ENCODE measurements at regions not wholly inside any gene's neighbourhood (a gene's known extent, or its start where the extent isn't known, plus 50 kb on each side); places are given as distances from the start of the nearest gene placed in this dataset.
"Not testable (repeated sequence)": the region's sequence is repeated elsewhere in the genome, so short reads cannot be mapped to it uniquely, and the experiment has no call there.

DNA sequence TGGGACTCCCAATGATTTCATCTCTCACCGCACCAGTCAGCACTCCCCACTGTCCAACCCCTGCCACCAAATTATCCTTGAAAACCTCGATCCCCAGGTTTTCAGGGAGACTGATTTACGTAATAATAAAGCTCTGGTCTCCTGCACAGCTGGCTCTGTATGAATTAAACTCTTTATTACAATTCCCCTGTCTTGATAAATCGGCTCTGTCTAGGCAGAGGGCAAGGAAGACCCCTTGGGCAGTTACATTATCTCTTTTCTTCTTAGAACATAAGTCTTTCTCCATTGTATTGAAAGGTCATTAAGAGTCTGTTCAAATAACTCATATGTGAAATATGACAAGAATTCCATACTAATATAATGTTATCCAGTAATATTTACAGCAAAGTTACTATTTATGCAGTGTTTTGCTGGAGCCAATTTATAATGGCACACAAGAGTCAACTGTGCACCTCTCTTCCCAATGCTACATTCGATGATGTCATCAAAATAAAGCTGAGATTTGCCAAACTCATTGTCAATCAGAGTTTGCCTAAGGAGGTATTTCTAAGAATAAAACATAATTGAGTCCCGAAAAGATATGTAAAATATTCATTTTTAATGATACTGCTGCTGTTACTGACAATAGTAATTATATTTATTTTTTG, 1297.2 kb upstream of the LRRTM3 start:
- in situ Hi-C loops (cut with MboI; ENCODE audit: low sequenced_read_pairs), result no loop called here

- in situ Hi-C loops (cut with MboI; ENCODE audit: low sequenced_read_pairs), result no loop called here
These were observed 1265.8 kb upstream of the LRRTM3 start for GRCh38 chr10:65660006-65660405.

- in situ Hi-C loops (cut with MboI; ENCODE audit: low sequenced_read_pairs), result no loop called here
These were observed 1255.7 kb upstream of the LRRTM3 start for GRCh38 chr10:65670087-65670486.

DNA sequence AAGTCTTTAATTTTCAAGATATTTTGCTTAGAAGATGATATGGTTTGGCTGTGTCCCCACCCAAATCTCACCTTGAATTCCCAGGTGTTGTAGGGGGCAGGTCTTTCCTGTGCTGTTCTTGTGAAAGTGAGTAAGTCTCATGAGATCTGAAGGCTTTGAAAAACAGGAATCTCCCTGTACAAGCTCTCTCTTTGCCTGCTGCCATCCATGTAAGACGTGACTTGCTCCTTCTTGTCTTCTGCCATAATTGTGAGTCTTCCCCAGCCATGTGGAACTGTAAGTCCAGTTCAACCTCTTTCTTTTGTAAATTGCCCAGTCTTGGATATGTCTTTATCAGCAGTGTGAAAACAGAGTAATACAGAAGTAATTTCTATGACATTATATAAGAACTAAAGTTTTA, 1255.2 kb upstream of the LRRTM3 start:
- in situ Hi-C loops (cut with MboI; ENCODE audit: low sequenced_read_pairs), result not testable (repeated sequence)

DNA sequence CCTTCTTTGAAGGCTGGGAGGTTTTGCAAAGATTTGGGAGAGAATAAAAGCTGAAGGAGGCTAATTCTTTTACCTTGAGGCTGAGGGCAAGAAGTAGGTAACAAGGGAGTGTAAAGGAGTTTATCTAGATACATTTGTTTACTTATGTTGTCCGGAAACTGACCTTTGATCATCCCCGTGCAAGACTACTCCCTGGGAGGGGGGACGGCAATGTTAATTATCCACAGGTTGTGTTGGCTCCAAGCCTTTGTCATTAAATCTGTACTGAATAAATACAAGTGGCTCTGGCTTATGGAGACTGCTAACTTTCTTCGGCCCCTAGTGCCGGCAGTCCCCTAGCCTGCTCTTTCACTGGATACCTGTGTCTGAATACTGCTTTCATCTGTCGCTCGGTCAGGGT, 1250.6 kb upstream of the LRRTM3 start:
- in situ Hi-C loops (cut with MboI; ENCODE audit: low sequenced_read_pairs), result no loop called here

DNA sequence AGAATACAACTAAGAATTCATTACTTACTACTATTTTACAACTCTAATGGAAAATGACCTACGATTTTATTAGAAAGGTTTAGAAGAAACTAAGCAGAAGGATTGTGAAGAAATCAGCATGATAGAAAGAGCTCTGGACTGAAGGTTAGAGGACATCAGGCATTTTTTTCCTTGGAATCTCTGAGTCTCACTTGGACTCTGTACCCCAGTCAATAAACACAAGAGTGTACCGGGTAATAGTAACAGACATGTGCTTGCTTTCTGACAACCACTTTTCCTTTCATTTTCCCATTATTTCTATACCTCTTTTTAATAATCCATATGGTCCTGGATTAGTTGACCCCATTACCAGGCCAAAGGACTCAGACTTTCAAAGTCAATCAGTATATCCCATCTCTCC, 1240.9 kb upstream of the LRRTM3 start:
- in situ Hi-C loops (cut with MboI; ENCODE audit: low sequenced_read_pairs), result no loop called here

- in situ Hi-C loops (cut with MboI; ENCODE audit: low sequenced_read_pairs), result no loop called here
These were observed 1224.6 kb upstream of the LRRTM3 start for GRCh38 chr10:65701168-65701776.

DNA sequence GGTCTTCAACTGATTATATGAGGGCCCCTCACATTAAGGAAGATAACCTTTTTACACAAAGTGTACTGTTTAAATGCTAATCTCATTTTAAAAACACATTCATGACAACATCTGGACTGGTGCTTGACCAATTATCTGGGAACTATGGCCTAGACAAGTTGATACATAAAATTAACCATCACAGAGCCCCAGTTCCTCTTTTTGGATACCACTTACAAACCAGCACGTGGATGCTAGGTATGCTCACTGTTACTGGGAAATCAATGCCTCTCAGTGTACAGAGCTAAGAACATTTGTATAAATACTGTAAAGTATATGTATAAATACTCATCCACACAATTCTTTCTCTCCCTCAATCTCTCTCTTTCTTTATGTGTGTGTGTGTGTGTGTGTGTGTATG, 1217.8 kb upstream of the LRRTM3 start:
- in situ Hi-C loops (cut with MboI; ENCODE audit: low sequenced_read_pairs), result no loop called here

- in situ Hi-C loops (cut with MboI; ENCODE audit: low sequenced_read_pairs), result no loop called here
These were observed 1215.5 kb upstream of the LRRTM3 start for GRCh38 chr10:65710306-65710705.

DNA sequence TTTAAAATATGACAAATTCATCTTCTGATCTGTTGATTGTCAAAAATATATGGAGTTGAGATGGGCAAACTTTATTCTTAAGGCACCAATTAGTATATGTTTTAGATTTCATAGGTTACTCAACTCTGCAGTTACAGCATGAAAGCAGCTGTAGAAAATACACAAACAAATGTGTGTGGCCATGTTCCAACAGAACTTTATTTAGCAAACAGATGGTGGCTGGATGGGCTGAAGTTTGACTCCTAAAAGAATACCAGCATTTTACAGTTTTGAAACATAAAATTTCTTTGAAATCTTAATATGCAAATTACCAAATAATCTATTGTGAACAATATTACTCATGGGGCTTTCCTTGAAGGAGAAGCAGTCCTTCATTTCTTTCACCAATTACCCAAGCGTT, 1206.0 kb upstream of the LRRTM3 start:
- in situ Hi-C loops (cut with MboI; ENCODE audit: low sequenced_read_pairs), result no loop called here

- in situ Hi-C loops (cut with MboI; ENCODE audit: low sequenced_read_pairs), result no loop called here
These were observed 1204.9 kb upstream of the LRRTM3 start for GRCh38 chr10:65720901-65721300.

DNA sequence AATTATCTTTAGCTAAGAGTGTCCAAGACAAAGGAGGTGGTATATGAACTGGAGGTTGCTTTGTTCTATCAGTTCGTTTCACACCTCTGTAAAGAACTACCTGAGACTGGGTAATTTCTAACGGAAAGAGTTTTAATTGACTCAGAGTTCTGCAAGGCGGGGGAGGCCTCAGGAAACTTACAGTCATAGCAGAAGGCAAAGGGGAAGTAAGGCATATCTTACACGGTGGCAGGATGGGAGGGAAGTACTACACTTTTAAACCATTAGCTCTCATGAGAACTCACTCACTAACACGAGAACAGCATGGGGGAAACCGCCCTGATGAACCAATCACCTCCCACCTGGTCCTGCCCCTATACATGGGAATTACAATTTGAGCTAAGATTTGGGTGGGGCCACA, 1202.3 kb upstream of the LRRTM3 start:
- in situ Hi-C loops (cut with MboI; ENCODE audit: low sequenced_read_pairs), result no loop called here

DNA sequence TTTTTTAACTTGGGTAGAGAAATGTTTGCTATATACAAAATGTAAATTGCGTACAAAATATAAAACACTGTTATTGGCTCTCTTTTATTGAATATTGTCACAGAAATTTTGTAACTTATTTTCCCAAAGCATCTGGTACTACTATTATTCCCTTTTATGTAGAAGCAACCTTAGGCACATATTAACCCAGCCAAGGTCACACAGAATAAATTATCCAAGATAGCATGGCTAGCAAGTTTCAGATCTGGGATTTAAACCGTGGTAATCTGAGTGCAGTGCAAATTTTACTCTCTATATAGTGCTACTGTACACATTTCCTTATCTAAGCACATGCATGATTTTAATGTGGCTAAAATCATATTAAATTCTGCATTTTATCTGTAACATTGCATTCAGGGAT, 1190.5 kb upstream of the LRRTM3 start:
- in situ Hi-C loops (cut with MboI; ENCODE audit: low sequenced_read_pairs), result no loop called here

- in situ Hi-C loops (cut with MboI; ENCODE audit: low sequenced_read_pairs), result no loop called here
These were observed 1182.9 kb upstream of the LRRTM3 start for GRCh38 chr10:65742906-65743305.

GRCh38 chr10:65751218-65751617, 1174.6 kb upstream of the LRRTM3 start:
- in situ Hi-C loops (cut with MboI; ENCODE audit: low sequenced_read_pairs), result no loop called here

DNA sequence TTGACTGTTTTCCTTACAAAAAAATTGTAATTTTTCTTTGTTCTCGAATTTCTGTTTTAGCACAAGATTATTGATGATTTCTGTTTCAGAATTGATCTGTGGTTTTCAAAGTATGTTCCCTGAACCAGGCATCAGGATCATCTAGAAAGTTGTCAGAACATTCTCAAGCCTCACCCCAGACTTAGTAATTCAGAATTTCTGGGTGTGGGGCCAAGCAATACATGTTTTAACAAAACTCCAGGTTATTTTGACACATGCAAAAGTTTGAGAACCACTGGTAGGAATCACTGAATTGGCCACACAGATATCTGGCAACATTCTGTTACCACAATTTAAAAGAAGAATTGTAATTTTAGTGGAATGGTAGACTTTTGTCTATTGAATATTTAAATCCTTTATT, 1173.9 kb upstream of the LRRTM3 start:
- in situ Hi-C loops (cut with MboI; ENCODE audit: low sequenced_read_pairs), result no loop called here

GRCh38 chr10:65753532-65753931, 1172.3 kb upstream of the LRRTM3 start:
- in situ Hi-C loops (cut with MboI; ENCODE audit: low sequenced_read_pairs), result no loop called here

GRCh38 chr10:65754112-65754511, 1171.7 kb upstream of the LRRTM3 start:
- in situ Hi-C loops (cut with MboI; ENCODE audit: low sequenced_read_pairs), result no loop called here

- in situ Hi-C loops (cut with MboI; ENCODE audit: low sequenced_read_pairs), result no loop called here
These were observed 1163.5 kb upstream of the LRRTM3 start for GRCh38 chr10:65762311-65762710.

DNA sequence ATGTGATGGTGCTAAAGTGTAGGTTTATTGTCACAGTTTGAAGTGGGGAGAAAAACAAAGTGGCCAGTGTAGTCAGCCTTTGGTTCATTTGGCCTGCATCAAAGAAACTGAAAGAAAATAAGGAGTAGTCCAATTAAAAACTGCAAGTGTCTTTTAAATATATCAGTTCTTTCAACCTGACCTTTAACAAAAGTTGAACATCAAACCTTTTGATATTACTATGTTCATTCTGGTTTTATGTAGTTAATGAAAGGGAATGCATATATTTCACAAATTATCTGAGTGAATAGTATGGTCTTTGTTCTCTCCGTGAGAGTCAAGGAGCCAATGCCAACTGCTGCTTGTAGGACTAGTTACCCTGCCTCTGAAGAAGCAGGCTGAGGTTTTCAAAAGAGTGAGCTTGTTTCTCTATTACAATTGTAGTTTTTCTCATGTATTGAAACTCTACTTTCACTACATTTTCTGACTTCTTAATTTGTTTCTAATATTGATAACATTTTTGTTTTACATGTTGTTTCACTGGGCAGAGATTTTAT, 1160.8 kb upstream of the LRRTM3 start:
- in situ Hi-C loops (cut with MboI; ENCODE audit: low sequenced_read_pairs), result no loop called here

- in situ Hi-C loops (cut with MboI; ENCODE audit: low sequenced_read_pairs), result no loop called here
These were observed 1156.0 kb upstream of the LRRTM3 start for GRCh38 chr10:65769828-65770227.

GRCh38 chr10:65778753-65779152, 1147.1 kb upstream of the LRRTM3 start:
- in situ Hi-C loops (cut with MboI; ENCODE audit: low sequenced_read_pairs), result no loop called here

DNA sequence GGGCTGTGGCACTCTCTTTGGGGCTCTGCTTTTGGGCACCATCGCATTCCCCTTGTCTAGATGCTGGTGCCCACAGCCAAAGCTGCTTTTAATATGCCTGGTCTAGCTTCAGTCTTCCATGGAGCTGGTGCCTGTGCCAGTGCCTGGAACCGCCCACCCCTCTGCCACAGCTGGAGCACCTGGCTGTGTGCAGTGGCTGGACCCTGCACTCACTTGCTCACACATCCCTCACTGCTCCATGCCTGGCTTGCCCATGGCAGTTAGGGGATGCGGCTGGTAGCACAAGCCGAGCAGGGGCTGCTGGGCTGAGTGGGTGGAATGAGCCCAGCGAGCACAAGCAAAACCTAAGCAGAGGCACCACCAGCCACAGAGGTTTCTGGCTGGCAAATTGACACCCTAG, 1145.9 kb upstream of the LRRTM3 start:
- in situ Hi-C loops (cut with MboI; ENCODE audit: low sequenced_read_pairs), result no loop called here
